ENCODE measurements at regions not wholly inside any gene's neighbourhood (a gene's known extent, or its start where the extent isn't known, plus 50 kb on each side); places are given as distances from the start of the nearest gene placed in this dataset.
"Not testable (repeated sequence)": the region's sequence is repeated elsewhere in the genome, so short reads cannot be mapped to it uniquely, and the experiment has no call there.

DNA sequence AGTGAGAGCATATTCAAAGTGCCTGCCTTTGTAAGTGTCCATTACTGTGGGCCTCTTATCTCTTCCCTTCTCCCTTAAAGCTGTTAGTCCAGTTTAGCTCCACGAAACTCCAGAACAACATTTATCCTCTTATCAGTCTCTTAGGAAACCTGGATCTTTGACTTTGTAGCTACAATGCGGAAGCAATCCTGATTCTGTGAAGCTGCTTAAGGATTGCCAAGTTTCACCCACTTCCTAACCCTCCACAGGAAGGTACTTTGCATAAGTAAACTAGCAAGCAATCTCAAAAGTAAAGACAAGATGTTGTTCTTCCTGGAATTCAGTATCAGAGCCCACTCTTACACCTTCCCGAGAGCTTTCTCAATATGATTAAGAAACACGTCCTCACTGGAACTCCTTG is 164.9 kb upstream of the USP25 start:
- in situ Hi-C loops (cut with MboI; ENCODE audit: low sequenced_read_pairs), result no loop called here

DNA sequence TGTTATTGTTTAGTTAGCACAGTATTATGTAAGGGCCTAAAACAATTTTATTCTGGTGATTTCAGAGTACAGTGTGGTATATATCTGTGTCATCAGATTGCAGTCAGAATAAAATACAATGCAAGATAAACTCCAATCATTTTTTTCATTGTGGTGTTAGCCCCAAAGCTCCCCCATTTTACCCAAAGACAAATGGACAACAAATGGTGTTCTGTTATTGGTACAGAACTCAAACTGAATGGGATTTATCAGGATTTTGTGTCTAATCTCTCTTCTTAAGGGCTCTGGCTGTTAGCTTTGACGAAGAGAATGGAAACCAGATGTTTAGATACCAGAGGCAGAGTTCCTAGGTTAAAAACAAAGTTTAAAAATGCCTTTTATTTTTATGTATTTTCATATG is 163.1 kb upstream of the USP25 start:
- in situ Hi-C loops (cut with MboI; ENCODE audit: low sequenced_read_pairs), result no loop called here

DNA sequence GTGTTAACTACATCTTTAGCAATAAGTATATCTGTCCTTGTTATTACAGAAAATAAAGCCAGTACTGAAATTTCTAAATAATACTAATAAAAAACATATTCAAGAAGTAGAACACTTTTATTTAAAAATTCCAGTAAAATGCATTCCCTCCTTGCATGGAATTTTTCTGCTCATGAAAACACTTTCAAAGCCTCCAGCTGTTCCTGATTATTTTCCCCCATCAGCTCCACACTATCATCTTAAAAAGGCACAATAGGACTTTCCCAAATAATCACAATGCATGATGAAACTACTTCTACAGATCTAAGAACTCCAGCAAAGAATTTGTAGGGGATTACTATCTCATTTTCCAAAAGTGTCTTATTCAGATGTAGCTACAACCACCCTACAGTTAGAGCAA is 162.6 kb upstream of the USP25 start:
- in situ Hi-C loops (cut with MboI; ENCODE audit: low sequenced_read_pairs), result no loop called here

DNA sequence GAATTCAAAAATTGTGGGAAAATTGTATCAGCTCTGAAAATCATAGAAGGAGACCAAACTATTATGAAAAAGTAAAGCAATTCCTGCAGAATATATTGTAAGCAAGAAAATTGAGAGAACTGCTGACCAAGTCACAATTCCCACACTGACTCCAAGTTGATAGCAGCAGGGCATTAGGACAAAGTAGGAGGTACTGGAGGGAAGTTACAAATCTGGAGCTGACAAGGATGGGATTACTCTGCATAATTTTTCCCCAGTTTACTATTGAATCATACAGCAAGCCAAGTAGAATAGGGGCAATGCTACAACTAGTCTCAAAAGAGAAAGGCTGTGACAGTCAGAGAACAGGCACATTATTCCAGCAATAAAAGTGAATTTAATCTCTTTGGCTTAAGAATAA is 161.3 kb upstream of the USP25 start:
- in situ Hi-C loops (cut with MboI; ENCODE audit: low sequenced_read_pairs), result no loop called here

DNA sequence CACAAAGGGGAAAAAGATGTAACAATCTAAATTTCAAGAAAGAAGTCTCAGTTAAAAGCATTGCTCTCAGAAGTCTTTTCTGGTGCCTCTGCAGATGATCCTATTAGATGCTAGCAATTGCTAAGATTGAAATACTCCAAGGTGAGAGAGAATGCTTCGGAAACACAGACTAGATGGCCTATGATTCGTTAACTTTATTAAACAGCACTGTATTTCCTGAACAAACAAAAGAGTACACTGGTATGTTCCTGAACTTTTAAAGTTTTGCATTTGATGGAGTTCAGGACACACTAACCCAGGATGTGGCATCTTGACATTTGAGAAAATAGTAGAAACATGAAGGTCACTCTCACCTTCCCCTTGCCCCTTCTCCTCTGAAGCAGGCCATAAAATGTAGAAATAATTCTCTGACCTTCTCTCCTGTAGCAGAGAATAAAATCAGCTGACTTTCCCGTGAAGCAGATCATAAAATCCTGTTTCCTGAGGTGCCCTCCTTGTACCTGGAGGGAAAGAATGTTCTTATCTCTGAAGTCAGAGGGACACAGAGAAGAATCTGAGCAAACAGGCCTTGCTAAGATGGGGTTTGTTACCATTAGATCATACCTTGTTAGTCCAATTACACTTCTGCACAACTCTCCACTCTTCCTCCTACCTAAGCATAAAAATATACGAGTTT is 142.9 kb upstream of the USP25 start:
- in situ Hi-C loops (cut with MboI; ENCODE audit: low sequenced_read_pairs), result no loop called here

DNA sequence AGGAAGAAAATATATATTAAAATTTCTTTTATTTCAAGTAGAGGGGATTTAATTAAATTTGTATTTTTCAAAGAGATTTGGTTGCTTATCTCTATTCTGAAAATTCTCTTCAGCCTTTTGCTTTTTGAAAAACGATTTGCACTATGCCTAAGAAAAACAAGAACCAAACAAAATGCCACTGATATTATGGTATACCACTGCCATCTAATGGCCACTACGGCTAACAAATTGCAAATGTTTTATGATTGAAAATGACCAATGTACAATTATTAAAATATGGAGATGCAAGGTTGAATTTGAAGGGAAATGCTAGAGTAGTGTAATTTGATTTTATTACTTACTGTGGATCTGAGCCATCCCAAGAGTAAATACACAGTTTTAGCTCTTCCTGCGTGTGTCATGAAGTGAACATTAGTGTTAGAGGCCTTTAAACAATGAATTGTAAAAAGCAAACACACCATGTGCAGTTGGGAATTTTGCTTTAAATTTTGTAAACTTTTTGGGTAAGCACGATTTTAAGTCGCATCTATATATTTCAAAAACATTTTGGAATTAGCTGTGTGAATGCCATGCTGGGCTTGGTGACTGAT is 137.4 kb upstream of the USP25 start:
- in situ Hi-C loops (cut with MboI; ENCODE audit: low sequenced_read_pairs), result no loop called here

DNA sequence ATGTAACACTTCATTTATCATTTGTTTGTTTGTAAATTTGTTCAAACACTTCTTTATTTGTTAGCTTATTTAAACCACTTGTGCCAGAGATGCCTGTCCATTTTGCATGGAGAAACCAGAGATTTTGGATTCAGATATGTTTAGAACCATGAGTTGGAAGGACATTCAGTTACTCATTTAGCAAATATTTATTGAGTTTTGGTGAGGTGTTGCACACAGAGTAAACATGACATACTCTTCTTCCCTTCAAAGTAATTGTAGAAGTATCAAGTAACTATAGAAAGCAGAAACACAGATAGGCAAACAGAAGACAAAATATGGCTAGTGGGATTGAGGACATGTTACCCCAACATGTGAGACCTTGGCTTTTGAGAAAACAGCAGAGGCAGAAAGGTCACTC is 136.8 kb upstream of the USP25 start:
- in situ Hi-C loops (cut with MboI; ENCODE audit: low sequenced_read_pairs), result no loop called here

DNA sequence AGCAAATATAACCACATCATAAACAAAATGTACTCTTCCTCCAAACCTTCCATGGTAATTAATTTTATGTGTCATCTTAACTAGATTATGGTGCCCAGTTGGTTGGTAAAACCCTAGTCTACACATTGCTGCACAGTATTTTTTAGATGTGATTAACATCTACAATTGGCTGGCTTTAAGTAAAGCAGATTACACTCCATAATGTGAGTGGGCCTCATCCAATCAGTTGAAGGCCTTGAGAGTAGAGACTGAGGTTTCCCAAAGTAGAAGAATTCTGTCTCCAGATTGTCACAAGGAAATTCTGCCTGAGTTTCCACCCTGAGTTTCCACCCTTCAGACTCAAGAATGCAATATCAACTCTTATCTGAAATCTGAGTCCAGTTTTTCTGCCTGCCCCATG is 128.4 kb upstream of the USP25 start:
- in situ Hi-C loops (cut with MboI; ENCODE audit: low sequenced_read_pairs), result no loop called here

DNA sequence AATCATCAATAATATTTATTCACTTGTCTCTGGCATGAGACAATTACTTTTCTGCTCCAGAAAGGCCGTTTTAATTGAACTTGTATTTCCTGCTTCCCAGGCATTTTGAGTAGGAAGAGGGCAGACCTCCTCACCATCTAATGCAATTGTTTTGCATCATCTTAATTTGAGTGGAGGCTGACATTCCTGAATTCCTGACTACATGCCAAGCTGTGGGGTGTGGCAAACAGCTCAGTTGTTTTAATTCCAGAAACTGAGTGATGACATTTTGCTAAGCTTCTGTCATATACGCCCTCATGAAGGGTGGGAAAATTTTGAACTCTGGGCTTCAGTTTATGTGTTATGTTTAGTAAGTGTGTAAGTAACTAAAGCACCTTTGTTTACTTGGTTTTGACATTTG is 125.4 kb upstream of the USP25 start:
- in situ Hi-C loops (cut with MboI; ENCODE audit: low sequenced_read_pairs), result no loop called here

DNA sequence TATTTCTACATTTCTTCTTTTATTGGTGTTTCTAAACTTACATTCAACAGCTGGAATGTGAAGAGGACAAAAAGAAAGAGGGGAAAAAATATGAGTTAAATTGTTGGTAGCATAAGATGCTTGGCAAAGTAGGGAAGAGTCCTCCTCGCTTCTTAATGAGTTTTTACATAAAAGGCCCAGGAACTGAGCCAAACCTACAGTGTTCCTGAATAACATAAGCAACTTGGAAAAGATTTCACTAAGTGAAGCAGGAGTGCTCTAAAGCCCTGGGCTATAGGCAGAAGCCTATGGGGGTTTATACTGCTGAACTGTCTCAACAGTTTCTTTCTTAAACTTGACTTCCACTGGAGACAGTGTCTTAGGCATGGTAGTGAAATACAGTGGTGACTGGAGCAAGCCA is 115.0 kb upstream of the USP25 start:
- in situ Hi-C loops (cut with MboI; ENCODE audit: low sequenced_read_pairs), result no loop called here

DNA sequence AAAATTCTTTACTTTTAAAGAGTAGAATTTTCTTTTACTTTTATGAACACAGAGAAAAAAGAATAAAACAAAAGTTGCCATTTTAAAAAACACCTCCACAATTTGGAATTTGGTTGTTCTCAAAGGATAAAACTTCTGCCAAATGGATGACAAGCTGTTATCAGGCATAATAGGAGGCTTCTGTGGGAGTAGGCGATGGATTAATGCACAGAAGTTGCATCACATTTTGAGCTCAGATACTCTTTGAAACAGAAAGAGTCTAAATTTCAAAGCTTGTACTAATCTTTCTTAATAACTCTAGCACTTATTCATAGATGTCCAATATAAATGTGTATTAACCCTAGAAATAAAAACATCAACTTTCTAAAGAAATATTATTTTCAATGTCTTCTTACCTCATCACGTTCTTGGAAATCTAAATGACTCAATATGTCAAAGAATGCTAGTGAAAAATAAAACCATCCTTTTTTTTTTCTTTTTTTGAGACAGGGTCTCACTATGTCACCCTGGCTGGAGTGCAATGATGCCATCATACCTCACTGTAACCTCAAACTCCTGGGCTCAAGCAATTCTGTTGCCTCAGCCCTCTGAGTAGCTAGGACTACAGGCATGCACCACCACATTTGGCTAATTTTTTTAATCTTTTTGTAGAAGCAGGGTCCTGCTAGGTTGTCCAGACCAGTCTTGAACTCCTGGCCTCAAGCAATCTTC is 112.8 kb upstream of the USP25 start:
- in situ Hi-C loops (cut with MboI; ENCODE audit: low sequenced_read_pairs), result no loop called here

DNA sequence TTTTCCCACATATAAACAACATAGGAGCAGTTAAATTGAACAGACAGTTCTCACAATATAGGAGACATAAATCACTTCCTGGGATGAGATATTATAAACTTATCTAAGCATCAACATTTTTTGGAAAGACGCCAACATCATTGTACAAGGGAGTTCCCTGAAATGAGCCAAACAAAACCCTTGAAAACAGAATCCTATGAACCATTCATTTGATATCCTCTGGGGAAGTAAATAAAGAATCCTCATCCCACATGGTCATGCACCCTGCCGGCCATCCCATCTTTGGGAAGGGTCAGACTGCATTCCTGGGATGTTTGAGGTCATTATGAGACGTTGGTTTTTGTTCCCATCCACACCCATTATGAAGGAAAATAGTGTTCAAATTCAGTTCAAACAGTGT is 111.8 kb upstream of the USP25 start:
- in situ Hi-C loops (cut with MboI; ENCODE audit: low sequenced_read_pairs), result no loop called here

DNA sequence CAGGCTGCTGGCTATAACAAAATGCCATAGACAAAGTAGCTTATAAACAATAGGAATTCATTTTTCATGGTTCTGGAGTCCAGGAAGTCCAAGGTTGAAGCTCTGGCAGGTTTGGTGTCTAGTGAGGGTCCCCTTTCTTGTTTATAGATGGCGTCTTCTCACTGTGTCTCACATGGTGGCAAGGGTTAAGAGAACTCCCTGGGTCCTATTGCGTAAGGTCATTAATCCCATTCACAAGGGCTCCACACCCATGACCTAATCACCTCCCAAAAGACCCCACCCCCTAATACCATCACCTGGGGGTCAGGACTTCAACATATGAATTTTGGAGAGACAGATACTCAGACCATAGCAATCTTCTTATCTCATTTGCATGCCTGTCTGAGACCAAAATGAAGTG is 108.9 kb upstream of the USP25 start:
- in situ Hi-C loops (cut with MboI; ENCODE audit: low sequenced_read_pairs), result no loop called here

DNA sequence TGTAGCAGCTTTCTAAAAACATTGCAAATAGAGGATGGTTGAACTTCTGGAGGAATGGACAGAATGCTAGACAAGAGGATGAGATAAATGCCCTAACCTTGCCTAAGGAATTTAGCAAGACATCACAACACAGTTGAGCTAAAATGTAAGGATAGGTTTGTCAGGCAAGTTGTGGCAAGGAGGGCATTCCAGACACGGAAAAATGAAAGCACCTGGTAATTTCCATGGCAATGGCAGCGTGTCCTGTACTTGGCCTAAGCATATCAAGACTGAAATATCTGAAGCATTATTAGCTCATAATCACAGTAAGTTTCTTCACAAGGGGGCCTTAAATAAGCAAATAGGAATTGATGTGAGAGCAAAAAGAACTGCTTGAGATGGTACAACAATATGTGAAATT is 105.1 kb upstream of the USP25 start:
- in situ Hi-C loops (cut with MboI; ENCODE audit: low sequenced_read_pairs), result no loop called here

DNA sequence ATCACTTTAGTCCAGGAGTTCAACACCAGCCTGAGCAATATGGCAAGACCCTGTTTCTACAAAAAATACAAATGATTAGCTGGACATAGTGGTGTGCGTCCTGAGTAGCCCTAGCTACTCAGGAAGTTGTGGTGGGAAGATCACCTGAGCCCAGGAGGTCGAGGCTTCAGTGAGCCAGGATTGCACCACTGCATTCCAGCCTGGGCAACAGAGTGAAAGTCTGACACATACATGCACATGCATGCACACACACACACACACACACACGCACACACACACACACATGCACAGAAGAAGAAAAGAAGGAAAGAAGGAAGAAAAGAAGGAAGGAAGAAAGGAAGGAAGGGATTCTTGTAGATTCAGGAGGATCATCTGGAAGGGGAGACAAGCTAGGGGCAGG is 104.4 kb upstream of the USP25 start:
- in situ Hi-C loops (cut with MboI; ENCODE audit: low sequenced_read_pairs), result no loop called here

DNA sequence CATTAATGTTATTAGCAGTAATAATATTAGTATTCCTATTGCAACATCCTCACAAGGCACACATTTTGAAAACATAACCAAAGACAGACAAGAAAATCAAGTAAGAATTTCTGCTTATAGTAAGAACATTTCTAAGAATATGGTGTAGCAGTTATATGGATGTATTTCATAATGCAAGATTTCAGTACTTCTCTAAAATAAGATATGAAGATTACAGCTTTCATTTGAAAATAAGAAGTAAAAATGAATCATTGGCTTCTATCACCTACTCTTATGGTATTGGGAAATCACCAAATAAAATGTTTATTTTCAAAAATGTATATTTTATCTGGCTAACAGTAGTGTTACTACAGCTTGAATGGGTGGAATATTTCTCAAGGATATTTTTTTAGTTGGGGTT is 103.8 kb upstream of the USP25 start:
- in situ Hi-C loops (cut with MboI; ENCODE audit: low sequenced_read_pairs), result no loop called here

DNA sequence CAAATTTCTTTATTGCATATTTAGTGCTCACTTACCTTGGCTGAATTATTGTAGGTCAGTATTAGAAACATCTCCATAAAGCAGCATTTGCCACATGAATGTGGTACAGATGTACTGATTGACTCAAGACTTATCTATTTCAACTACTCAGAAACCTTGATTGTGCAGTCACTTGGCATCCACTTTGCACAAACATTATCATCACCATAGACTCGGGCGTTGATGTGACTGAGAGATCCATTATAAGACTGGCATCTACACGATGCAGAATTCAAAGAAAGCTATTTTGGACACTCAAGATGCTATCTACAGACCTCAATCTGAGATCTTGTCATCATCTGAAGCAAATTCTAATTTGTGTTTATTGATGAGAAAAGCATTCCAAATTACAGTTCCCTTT is 102.8 kb upstream of the USP25 start:
- in situ Hi-C loops (cut with MboI; ENCODE audit: low sequenced_read_pairs), result no loop called here

DNA sequence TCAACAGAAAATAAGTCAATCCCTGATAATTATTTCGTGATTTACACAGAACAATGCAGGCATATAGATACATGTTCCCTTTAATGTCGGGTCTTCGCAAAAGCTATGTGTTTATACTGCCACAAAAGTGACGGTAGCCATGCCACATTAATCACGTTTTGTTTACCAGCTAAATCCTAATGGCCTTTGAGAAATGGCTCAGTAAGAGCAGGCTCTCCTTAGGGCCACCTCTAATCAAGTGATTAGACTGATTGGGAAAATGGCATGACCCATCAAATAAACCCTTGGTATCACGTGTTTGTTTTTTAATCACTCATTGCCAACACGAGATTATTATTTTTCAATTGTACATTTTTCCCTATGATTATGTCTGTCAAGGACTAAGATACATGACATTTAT is 102.0 kb upstream of the USP25 start:
- in situ Hi-C loops (cut with MboI; ENCODE audit: low sequenced_read_pairs), result no loop called here

DNA sequence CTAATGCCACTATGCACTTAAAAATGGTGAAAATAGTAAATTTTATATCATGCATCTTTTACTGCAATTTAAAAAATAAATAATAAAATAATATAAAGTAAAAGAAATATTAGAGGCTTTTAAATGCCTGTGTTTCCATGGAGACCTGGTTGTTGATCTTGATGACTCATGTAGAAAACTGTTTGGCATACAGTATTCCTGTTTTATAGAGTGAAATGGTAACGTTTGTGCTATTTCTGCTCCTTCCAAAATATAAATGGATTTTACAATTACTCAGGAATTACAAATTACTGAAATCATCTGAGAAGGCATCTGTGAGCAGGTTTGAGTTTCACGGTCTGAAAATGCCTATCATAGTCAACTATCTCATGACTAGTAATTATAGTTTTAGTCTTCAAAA is 98.4 kb upstream of the USP25 start:
- in situ Hi-C loops (cut with MboI; ENCODE audit: low sequenced_read_pairs), result no loop called here

DNA sequence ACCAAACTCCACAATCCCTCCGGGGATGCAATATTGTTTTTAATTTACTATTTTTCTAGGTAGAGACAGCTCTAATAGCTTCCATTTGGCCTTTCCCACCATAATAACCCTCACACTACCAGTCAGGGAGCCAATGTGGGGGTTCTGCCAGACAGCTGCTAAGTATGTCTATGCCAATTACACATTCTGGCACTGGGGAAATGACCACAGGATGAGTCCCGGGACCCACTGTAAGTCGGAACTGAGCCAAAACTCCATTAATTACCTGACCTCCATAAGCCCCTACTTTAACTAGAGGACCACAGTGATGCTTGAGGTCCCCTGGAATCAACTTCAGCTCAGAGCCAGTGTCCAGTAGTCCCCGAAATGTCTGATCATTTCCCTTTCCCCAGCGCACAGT is 95.2 kb upstream of the USP25 start:
- in situ Hi-C loops (cut with MboI; ENCODE audit: low sequenced_read_pairs), result not testable (repeated sequence)

DNA sequence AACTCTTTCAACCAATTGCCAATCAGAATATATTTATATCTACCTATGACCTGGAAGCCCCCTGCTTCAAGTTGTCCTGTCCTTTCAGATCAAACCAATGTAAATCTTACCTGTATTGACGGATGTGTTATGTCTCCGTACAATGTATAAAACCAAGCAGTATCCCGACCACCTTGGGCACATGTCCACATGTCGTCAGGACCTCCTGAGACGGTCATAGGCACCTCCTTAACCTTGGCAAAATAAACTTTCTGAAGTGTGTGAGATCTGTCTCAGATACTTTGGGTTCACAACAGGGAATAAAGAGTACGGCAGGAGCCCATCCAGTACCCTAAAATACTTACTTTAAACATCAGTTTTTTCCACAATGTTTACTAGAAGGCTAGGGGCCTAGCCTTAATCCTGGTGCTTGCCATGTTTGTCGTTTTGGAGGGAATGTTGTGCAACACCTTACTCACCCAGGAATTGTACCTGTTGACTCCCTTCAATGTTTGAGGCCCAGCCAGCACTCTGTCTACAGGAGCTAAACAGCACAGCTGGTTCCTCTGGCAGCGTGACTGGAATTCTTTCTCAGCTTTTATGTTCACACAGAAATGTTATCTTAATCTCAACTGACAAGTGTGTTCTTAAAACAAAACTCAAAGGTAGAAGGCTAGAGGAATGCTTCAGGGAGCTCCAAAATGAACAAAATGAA is 90.8 kb upstream of the USP25 start:
- in situ Hi-C loops (cut with MboI; ENCODE audit: low sequenced_read_pairs), result no loop called here

DNA sequence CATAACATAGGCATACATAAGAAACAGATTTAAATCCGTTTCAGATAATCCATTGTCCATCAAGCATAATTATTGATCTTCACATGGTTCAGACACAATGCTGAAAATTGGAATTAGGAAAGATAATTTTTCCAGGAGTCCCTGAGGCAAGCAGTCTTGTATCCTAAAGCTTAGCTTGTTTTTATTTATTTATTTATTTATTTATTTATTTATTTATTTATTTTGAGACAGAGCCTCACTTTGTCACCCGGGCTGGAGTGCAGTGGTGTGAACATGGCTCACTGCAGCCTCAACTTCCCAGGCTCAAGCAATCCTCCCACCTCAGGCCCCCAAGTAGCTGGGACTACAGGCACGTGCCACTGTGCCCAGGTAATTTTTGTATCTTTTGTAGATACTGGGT is 89.7 kb upstream of the USP25 start:
- in situ Hi-C loops (cut with MboI; ENCODE audit: low sequenced_read_pairs), result not testable (repeated sequence)

Measured in HL-60/S4 (cell line).